IPS-NIHi11 (cell line): ENCODE measurements at regions not wholly inside any gene's neighbourhood (a gene's known extent, or its start where the extent isn't known, plus 50 kb on each side); places are given as distances from the start of the nearest gene placed in this dataset.
"Not testable (repeated sequence)": the region's sequence is repeated elsewhere in the genome, so short reads cannot be mapped to it uniquely, and the experiment has no call there.

Source experiments
- DNase-seq: peaks from one replicate; pipeline ENCODE4 v3.0.0; 2012; ENCODE audit warnings: mixed read lengths, low spot score

DNA sequence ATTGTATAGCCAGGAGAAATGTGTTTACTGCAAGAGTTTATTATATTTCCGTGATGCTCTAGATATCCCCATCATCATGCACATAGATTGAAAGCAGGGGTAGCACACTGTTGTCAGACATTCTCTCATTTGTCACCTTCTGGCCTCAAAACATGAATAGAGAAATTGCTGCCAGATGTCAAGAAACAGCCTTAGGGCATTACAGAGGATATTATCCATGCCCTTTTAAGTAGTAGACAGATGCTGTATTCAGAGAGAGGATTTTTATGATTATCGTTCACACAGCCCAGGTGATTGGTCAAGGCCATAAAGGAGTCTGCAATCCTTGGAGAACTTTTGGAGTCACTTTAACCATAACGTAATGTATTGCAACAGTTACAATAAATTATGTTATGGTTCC, 1961.5 kb upstream of the TENM3 start:
- DNase-seq = no peak

GRCh38 chr4:180284267-180284666, 1958.9 kb upstream of the TENM3 start:
- no peak for DNase-seq

DNA sequence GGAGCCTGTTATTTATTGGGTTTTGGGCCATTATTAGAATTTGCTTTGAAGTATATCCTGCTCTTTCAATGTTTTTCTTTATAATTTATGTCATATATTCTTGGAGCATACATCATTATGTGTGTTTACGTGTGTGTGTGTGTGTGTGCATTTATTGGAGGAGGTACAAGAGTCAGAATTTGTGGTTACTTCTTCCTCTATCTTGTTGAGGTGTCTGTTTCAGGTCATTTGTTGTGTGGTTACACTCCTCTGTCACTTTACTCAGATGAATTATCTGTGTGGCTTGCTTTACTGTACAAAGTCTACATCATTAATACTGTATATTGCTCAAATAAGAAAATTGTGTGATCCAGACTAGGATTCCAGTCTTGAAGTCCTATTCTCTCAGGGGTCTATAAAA, 1957.4 kb upstream of the TENM3 start:
- DNase-seq = no peak

DNA sequence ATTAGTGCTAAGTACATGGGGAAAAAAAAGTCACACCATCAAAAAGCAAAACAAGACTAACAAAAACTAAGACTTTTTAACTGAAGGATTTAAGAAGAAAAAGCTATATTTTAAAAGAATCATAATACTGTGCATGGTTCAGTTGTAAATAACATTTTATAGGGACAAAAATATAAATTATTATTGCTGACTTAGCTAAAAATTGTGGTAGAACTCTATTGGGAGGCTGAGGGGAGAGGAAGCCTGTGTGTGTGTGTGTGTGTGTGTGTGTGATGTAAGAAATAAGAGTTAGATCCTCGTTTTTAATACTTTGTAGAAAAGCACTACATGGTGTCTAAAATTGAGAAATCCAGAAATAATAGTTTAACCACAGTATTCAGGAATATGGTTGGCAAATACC, 1950.9 kb upstream of the TENM3 start:
- DNase-seq = no peak

- no peak for DNase-seq
These were observed 1947.1 kb upstream of the TENM3 start for GRCh38 chr4:180296036-180296599.

DNA sequence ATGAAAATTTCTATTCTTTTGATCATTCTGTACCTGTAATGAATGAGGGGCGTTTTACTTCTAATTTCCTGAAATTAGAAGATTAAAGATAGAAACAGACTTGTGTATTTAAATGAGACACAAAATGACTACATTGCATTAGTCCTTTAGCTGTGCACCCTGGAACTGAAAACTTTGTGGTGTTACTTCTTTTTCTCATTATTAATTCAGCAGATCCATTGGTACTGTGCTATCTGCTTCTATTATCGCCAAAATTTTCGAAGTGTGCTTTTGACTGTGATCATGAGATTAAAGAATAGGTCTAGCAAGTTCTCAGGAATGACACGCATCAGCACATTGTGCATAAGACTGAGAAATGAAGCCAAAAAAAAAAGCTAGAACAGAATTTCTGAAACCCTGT, 1938.9 kb upstream of the TENM3 start:
- no peak for DNase-seq

DNA sequence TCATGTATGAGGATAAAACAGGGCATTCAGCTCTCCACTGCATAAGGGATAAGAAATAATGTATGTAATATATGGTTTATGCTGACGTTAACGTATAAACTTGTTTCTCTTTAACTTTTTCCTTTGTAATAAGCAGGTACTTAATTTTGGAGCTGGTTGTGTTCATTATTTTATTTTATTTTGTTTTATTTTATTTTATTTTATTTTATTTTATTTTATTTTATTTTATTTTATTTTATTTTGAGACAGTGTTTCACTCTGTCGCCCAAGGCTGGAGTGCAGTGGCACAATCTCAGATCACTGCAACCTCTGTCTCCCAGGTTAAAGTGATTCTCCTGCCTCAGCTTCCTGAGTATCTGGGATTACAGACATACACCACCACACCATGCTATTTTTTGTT, 1932.6 kb upstream of the TENM3 start:
- DNase-seq = no peak

- DNase-seq = no peak
These were observed 1928.2 kb upstream of the TENM3 start for GRCh38 chr4:180314972-180315371.

DNA sequence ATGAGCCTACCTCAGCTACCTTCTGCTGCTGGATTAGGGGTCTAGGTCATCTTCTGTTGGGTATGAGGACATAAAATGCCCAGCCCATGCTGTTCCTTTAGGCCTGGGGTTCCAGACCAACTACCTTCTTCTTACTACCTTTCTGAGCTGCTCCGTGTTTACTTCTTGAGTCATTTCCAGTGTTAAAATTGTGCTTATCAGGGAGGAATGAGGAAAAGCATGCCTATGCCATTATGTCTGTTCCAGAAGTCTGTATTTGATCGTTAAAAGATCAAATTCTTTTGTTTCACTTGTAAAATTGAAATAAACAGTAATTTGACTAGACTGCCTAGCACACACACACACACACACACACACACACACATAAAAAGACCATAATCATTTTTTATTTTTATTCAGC, 1912.7 kb upstream of the TENM3 start:
- no peak for DNase-seq

DNA sequence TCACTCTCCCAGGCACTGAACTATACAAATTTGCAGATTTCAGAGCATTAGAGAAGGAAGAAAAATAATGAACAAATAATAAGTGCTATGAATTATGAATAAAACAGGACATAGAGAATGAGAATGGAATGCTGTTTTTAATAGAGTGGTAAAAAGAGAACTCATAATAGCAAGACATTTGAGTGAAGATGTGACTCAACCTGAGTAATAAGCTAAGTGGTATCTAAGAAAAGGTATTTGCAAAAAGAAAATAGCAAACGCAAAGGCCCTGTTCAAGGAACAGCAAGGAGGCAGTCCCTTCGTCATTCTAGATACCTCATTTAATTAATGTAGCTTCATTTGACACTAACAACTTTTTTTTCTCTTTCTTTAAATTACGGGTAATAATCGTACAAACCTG, 1910.0 kb upstream of the TENM3 start:
- DNase-seq = no peak

- DNase-seq = no peak
These were observed 1907.6 kb upstream of the TENM3 start for GRCh38 chr4:180335566-180335965.

DNA sequence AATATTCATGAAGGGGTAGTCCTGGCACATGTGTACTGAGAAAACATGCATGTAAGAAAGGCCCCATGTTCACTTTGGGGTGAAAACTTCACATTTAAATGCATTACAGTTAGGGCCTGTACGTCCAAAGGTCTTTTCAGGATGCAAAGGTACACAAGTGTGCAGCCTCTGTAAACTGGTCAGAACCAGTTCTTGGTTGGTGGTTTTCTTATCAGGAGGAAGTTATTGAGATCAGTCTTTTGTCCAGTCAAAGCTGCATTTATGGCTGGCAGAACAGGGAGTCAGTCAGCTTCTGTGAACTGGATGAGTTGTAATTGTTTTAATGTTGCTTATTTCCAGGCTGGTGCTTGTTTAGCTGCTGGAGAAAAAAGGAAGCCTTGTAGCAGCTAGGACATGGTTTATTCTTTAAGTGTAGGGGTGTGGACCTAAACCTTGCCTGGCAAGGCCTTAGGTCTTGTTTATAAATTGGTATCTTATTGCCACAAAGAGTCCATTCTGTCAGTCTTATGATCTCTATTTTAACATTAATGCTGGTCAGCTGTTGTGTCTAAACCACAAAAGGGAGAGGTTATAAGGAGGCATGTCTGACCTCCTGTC, 1906.6 kb upstream of the TENM3 start:
- DNase-seq = no peak

DNA sequence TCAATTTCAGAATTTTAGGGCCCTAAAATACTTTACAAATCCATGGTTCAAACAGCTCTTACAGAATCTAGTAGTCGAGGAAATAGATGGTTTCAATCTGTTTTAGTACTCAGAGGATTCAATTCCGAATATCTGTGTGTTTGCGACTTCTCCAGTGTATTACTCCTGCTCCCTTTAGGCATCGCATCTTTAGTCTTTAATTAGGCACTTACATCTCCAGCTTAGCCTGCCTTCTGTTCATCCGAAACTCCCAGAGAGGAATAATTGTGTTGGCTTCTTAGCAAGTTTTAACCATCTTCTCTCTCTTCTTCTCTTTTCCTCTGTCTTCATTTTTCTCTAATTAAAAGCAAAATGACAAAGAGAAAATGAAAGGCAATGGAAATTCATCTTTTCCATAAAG, 1901.3 kb upstream of the TENM3 start:
- DNase-seq = no peak

DNA sequence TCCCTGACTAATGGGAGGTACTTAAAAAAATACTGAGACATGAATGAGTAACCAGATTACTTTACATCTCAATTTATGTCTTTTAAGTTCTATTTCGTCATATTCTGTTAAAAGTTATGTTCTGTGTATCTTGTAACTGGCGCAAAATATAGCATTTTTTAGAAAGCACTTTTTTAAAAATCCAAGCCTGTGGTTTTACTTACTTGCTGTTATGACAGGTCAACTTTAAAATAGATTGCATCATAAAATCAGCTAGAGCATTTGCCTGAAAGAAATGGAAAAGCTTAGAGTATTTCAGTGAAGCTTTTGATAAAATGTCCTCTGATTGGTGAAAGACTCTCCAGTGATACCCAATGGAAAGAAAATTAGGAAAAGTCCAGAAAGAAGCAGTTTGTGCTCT, 1892.3 kb upstream of the TENM3 start:
- DNase-seq = no peak

- no peak for DNase-seq
These were observed 1886.4 kb upstream of the TENM3 start for GRCh38 chr4:180356766-180357165.

DNA sequence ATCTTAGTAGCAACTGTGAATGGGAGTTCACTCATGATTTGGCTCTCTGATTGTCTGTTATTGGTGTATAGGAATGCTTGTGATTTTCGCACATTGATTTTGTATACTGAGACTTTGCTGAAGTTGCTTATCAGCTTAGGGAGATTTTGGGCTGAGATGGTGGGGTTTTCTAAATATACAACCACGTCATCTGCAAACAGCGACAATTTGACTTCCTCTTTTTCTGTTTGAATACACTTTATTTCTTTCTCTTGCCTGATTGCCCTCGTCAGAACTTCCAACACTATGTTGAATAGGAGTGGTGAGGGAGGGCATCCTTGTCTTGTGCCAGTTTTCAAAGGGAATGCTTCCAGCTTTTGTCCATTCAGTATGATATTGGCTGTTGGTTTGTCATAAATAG, 1883.1 kb upstream of the TENM3 start:
- not testable (repeated sequence) for DNase-seq

DNA sequence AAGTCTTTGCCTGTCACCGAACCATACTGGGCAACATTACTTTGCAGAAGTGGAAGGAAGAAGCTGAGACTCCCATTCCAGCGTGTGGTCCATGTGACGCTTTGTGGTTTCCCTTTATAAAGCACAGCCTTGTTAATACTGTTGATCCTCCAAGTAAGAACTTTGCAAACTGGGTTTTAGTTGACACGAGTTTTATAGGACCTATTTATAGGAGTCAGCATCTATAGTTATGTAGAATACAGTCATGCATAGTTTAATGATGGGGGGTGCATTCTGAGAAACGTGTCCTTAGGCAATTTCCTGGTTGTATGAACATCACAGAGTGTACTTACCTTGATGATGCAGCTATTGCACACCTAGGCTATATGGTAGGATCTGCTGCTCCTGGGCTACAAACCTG, 1879.4 kb upstream of the TENM3 start:
- no peak for DNase-seq

- DNase-seq = no peak
These were observed 1870.5 kb upstream of the TENM3 start for GRCh38 chr4:180372691-180373090.

- DNase-seq = no peak
These were observed 1865.5 kb upstream of the TENM3 start for GRCh38 chr4:180377741-180378140.

- no peak for DNase-seq
These were observed 1862.5 kb upstream of the TENM3 start for GRCh38 chr4:180380733-180381132.

DNA sequence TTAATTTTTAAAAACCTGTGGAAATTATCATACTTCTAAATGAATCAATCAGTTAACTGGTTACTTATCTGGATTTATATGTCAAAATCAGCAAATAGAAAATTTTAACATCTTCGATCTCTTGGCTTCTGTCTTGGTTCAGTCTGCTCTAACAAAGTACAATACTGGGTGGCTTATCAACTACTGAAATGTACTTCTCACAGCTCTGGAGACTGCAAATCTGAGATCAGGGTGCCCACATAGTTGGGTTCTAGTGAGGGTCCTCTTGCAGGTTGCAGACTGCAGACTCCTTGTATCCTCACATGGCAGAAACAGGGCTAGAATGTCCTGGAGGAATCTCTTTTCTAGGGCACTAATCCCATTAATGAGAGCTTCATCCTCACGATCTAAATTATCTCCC, 1851.6 kb upstream of the TENM3 start:
- DNase-seq = no peak

GRCh38 chr4:180394312-180394711, 1848.9 kb upstream of the TENM3 start:
- no peak for DNase-seq

DNA sequence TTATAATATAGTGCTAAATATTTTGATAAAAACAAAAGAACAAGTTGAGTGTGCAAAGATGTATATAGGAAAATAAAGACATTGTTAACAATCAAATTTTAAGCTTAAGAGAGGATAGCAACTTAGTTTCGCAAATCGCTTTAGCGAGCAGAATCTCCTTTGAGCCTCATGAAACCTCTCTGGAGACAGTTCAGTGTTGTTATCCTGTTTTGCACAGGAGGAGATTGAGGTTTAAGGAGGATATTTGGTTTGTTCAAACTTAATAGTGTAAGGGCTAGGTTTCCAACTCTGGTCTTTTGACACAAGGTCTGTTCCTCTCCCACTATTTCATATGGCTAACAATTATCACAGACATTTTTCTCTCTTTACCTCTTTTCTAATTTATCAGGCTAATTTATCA, 1848.5 kb upstream of the TENM3 start:
- DNase-seq = no peak

DNA sequence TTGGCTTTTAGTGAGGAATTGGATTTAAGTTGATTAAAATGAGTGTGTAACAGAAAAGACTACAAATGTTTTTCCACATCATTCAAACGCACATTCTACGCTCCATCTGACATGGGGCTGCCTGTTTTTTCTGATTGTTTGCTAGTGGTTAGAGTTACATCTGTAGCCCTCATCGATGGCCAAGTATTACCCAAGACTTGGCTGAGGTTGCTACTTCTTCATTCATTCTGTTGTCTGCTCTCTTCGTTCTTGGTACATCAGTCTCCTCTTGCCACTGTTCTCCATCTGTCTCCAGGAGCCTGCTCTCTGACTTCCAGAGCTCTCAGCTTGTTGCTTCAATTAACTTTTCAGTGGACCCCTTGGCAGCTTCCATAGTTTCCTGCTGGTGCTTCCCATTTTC, 1844.6 kb upstream of the TENM3 start:
- no peak for DNase-seq
